BJ (cell line): ENCODE measurements at regions not wholly inside any gene's neighbourhood (a gene's known extent, or its start where the extent isn't known, plus 50 kb on each side); places are given as distances from the start of the nearest gene placed in this dataset.

Experiments
- CTCF ChIA-PET: fragments of 350-600 bp; formaldehyde crosslinking; extraction: SDS; loops from one replicate; lab custom pipeline; 2021; ENCODE audit warnings: antibody characterized with exemption, inconsistent platforms; lab: Yijun Ruan, JAX
- POLR2A ChIA-PET: fragments of 300-600 bp; sonication (Branson Sonifier 250); formaldehyde crosslinking; extraction: SDS; loops from one replicate; lab custom pipeline; 2021; ENCODE audit warnings: antibody characterized with exemption; lab: Charles Lee
- DNase-seq: peaks from one replicate; pipeline ENCODE4 v3.0.0-alpha.2; 2011; ENCODE audit warnings: low read depth
- H3K27me3 ChIP-seq: 2 replicates; pipeline ENCODE4 v1.6.0; 2011; ENCODE audit warnings: low read length; ENCODE audit not compliant: control insufficient read depth, insufficient read depth
- H3K36me3 ChIP-seq: 2 replicates; pipeline ENCODE4 v1.5.1; 2011; ENCODE audit warnings: low read length; ENCODE audit not compliant: control insufficient read depth, insufficient read depth
- H3K4me3 ChIP-seq: 2 replicates; pipeline ENCODE4 v1.5.1; 2011; ENCODE audit warnings: low read depth, mild to moderate bottlenecking, control low read depth, low read length
- TF ChIP-seq, protein P1 (sequence below): IDR thresholded peaks from 2 replicates; pipeline ENCODE4 v1.5.1; 2011; ENCODE audit warnings: low read depth, mild to moderate bottlenecking, control low read depth, inconsistent platforms, low read length, moderate library complexity; ENCODE audit not compliant: insufficient read depth

GRCh38 chr2:16036951-16037350, 96.6 kb downstream of the MYCN start:
- Histone ChIP-seq H3K4me3 (no peak overlapping the region), H3K36me3 (no peaks in the 10 kb centered on the region), H3K27me3 (no peaks in the 10 kb centered on the region)
- DNase-seq = no peak
- CTCF ChIA-PET = no interaction called here
- POLR2A ChIA-PET = no interaction called here
- TF ChIP-seq, protein P1, sequence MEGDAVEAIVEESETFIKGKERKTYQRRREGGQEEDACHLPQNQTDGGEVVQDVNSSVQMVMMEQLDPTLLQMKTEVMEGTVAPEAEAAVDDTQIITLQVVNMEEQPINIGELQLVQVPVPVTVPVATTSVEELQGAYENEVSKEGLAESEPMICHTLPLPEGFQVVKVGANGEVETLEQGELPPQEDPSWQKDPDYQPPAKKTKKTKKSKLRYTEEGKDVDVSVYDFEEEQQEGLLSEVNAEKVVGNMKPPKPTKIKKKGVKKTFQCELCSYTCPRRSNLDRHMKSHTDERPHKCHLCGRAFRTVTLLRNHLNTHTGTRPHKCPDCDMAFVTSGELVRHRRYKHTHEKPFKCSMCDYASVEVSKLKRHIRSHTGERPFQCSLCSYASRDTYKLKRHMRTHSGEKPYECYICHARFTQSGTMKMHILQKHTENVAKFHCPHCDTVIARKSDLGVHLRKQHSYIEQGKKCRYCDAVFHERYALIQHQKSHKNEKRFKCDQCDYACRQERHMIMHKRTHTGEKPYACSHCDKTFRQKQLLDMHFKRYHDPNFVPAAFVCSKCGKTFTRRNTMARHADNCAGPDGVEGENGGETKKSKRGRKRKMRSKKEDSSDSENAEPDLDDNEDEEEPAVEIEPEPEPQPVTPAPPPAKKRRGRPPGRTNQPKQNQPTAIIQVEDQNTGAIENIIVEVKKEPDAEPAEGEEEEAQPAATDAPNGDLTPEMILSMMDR = no peak

DNA sequence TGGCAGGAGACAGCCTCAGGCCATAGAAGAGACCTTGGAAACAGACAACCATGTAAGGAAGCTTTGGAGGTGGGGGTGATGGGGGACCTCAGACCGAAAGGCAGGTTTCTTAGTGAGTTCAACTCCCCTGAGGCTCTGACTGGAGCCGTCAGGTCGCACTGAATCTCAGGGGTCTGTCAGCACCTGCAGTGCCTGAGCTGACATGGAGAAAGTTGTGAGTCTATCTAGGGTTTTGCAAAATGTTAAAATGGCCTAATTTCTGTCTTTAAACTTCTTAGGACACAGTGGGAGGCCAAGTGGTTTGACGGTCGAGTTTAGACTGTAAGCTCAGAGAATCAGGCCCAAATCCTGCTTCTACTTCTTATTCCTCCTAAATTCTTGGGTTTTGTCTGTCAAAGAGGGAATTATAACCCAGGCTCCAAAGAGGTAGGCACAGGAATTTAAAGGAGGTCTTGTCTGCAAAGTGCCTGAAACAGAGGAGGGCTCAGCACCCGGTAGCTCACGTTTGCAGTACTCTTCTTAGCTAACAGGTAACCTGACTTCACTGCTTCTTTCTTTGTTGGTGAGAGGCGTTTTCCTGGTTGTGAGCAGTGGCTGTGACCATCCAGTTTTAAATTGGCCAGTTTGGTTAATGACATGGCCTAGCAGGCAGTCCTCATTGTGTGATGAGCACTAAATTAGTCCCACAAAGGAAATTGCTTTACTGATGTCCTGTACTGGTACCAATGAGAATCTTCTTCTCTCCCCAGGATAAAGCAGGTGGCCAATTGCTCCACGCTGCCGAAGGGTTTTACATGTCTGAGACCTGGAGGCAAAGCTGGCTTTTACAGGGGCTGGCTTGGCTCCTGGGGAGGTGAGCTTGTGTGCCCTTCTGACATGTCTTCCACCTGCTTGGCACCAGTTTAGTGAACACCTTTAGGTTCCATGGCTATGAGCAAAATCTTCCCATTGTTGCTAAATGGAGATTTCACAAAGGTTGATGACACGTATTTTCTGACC, 95.7 kb downstream of the MYCN start:
- TF ChIP-seq, protein P1 = no peak
- POLR2A ChIA-PET = no interaction called here
- Histone ChIP-seq H3K4me3 (no peak overlapping the region), H3K36me3 (no peaks in the 10 kb centered on the region), H3K27me3 (no peaks in the 10 kb centered on the region)
- CTCF ChIA-PET = no interaction called here
- DNase-seq = no peak

DNA sequence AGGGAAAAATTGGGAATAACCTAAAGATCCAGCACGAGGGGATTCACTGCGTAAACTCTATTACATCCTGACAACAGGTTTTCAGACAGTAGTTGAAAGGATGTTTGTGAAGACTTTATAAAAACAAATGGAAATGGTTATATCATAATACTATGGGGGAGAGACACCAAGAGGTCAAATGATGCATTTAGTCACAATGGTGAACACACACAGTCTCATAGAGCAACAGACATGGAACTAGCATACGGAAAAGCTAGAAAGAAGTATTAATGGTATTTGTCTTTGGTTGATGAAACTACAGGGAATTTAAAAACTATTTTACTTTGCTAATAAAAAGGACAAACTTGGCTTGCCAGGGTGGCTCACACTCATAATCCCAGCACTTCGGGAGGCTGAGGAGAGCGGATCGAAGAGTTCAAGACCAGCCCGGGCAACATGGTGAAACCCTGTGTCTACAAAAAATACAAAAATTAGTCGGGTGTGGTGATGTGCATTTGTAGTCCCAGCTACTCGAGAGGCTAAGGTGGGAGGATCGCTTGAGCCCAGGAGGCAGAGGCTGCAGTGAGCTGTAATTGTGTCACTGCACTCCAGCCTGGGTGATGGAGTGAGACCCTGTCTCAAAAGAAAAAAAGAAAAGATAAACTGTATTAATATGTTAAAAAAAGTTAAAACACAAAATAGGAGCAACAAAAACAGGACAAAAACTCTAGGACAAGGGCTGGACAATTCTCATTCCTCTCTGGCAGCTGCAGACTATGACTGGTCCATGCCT, 94.8 kb downstream of the MYCN start:
- ChIA-PET POLR2A (no interaction called here), CTCF (no interaction called here)
- H3K36me3 ChIP-seq = no peaks in the 10 kb centered on the region
- no peak for DNase-seq
- no peaks in the 10 kb centered on the region for H3K27me3 ChIP-seq
- TF ChIP-seq, protein P1 = no peak
- H3K4me3 ChIP-seq = no peak overlapping the region

GRCh38 chr2:16034151-16034974, 94.0 kb downstream of the MYCN start:
- DNase-seq = no peak
- ChIA-PET POLR2A (no interaction called here), CTCF (no interaction called here)
- H3K27me3 ChIP-seq = no peaks in the 10 kb centered on the region
- TF ChIP-seq, protein P1 = no peak
- H3K4me3 ChIP-seq = no peak overlapping the region
- no peaks in the 10 kb centered on the region for H3K36me3 ChIP-seq
